ENCODE measurements at regions not wholly inside any gene's neighbourhood (a gene's known extent, or its start where the extent isn't known, plus 50 kb on each side); places are given as distances from the start of the nearest gene placed in this dataset.

- TF ChIP-seq POU6F1 (CRISPR knock-in tag; IDR thresholded peaks at IDR 0.05; ENCODE audit: borderline replicate concordance, low read depth), result no peak
- TF ChIP-seq TCF4 (CRISPR knock-in tag; IDR thresholded peaks at IDR 0.05; ENCODE audit: borderline replicate concordance), result no peak
- TF ChIP-seq BACH2 (CRISPR knock-in tag; IDR thresholded peaks at IDR 0.05; ENCODE audit: borderline replicate concordance), result no peak
- TF ChIP-seq ISL1 (CRISPR knock-in tag; IDR thresholded peaks at IDR 0.05), result no peak
- TF ChIP-seq CREB5 (CRISPR knock-in tag; IDR thresholded peaks at IDR 0.05; ENCODE audit: low read depth), result no peak
- TF ChIP-seq TSHZ2 (CRISPR knock-in tag; IDR thresholded peaks at IDR 0.05), result no peak
- no peak for TF ChIP-seq CSRNP3 (CRISPR knock-in tag; IDR thresholded peaks at IDR 0.05)
- no peak for TF ChIP-seq PPARA (CRISPR knock-in tag; IDR thresholded peaks at IDR 0.05; ENCODE audit: borderline replicate concordance)
- TF ChIP-seq RARB (CRISPR knock-in tag; IDR thresholded peaks at IDR 0.05), result no peak
- no peak for TF ChIP-seq ARNTL (CRISPR knock-in tag; IDR thresholded peaks at IDR 0.05; ENCODE audit: borderline replicate concordance, low read depth)
- TF ChIP-seq CSDC2 (CRISPR knock-in tag; IDR thresholded peaks at IDR 0.05), result no peak
- TF ChIP-seq ZC3H10 (CRISPR knock-in tag; IDR thresholded peaks at IDR 0.05), result no peak
- no peak for TF ChIP-seq ZFP30 (CRISPR knock-in tag; IDR thresholded peaks at IDR 0.05)
- TF ChIP-seq ESRRG (CRISPR knock-in tag; IDR thresholded peaks at IDR 0.05), result no peak
- no peak for TF ChIP-seq ZNF8 (CRISPR knock-in tag; IDR thresholded peaks at IDR 0.05)
- ATAC-seq, result no peak
These were observed 1218.7 kb downstream of the EFNA5 start for GRCh38 chr5:106451998-106452397.

DNA sequence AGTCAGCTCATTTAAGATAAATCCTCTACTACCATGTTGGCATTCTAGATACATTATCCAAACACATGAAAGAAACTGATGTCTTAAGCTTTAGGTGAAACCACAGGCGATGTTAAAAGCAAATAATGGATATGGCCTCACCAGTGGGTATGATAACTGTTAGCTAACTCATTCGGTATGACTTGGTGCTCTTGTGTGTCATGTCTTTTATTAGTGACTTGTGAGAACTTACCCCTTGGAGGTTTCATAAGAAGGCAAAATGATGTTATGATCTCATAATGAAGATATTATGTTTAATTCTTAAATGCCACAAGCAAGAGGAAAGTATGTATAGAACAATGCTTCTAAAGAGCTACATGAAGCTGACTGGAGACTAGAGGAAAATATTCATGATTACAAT lies 1227.0 kb downstream of the EFNA5 start:
- no peak for TF ChIP-seq ISL1 (CRISPR knock-in tag; IDR thresholded peaks at IDR 0.05)
- no peak for TF ChIP-seq PATZ1 (CRISPR knock-in tag; IDR thresholded peaks at IDR 0.05; ENCODE audit: borderline replicate concordance)
- no peak for TF ChIP-seq RARB (CRISPR knock-in tag; IDR thresholded peaks at IDR 0.05)
- no peak for TF ChIP-seq PPARA (CRISPR knock-in tag; IDR thresholded peaks at IDR 0.05; ENCODE audit: borderline replicate concordance)
- no peak for TF ChIP-seq CSRNP3 (CRISPR knock-in tag; IDR thresholded peaks at IDR 0.05)
- no peak for TF ChIP-seq OSR1 (CRISPR knock-in tag; IDR thresholded peaks at IDR 0.05)
- TF ChIP-seq ZFP30 (CRISPR knock-in tag; IDR thresholded peaks at IDR 0.05), result no peak
- TF ChIP-seq POU6F1 (CRISPR knock-in tag; IDR thresholded peaks at IDR 0.05; ENCODE audit: borderline replicate concordance, low read depth), result no peak
- no peak for TF ChIP-seq ESRRG (CRISPR knock-in tag; IDR thresholded peaks at IDR 0.05)
- TF ChIP-seq GLIS3 (CRISPR knock-in tag; IDR thresholded peaks at IDR 0.05), result no peak
- no peak for TF ChIP-seq TCF4 (CRISPR knock-in tag; IDR thresholded peaks at IDR 0.05; ENCODE audit: borderline replicate concordance)
- TF ChIP-seq ZC3H10 (CRISPR knock-in tag; IDR thresholded peaks at IDR 0.05), result no peak
- no peak for TF ChIP-seq BACH2 (CRISPR knock-in tag; IDR thresholded peaks at IDR 0.05; ENCODE audit: borderline replicate concordance)
- no peak for TF ChIP-seq ZNF8 (CRISPR knock-in tag; IDR thresholded peaks at IDR 0.05)
- TF ChIP-seq SNAI2 (CRISPR knock-in tag; IDR thresholded peaks at IDR 0.05), result no peak
- ATAC-seq, result no peak
